GM12864 (cell line): ENCODE measurements at regions not wholly inside any gene's neighbourhood (a gene's known extent, or its start where the extent isn't known, plus 50 kb on each side); places are given as distances from the start of the nearest gene placed in this dataset.

ENCODE experiments used
- DNase-seq: peaks from one replicate; pipeline ENCODE4 v3.0.0-alpha.2; 2011; ENCODE audit warnings: low read depth
- H3K4me3 ChIP-seq: 2 replicates; pipeline ENCODE4 v1.5.1; 2011; ENCODE audit warnings: mild to moderate bottlenecking, low read depth, low read length, control low read depth
- CTCF ChIP-seq: IDR thresholded peaks from 2 replicates; pipeline ENCODE4 v1.5.1; 2011; ENCODE audit warnings: low read depth, mild to moderate bottlenecking, moderate library complexity, low read length, control low read depth, inconsistent platforms; ENCODE audit errors: missing control alignments

GRCh38 chr21:28669971-28670653, 322.6 kb downstream of the LTN1 start:
- DNase-seq: no peak
- H3K4me3 ChIP-seq: no peak overlapping the region
- no peak for TF ChIP-seq CTCF

GRCh38 chr21:28669321-28669720, 323.4 kb downstream of the LTN1 start:
- TF ChIP-seq CTCF: no peak
- DNase-seq: no peak
- no peak overlapping the region for H3K4me3 ChIP-seq

GRCh38 chr21:28663754-28664153, 328.9 kb downstream of the LTN1 start:
- no peak for DNase-seq
- no peak for TF ChIP-seq CTCF
- no peak overlapping the region for H3K4me3 ChIP-seq

- DNase-seq: no peak
- H3K4me3 ChIP-seq: no peak overlapping the region
- no peak for TF ChIP-seq CTCF
Measured at GRCh38 chr21:28663111-28663693, 329.5 kb downstream of the LTN1 start.

- no peak for DNase-seq
- H3K4me3 ChIP-seq: no peak overlapping the region
- no peak for TF ChIP-seq CTCF
Measured at GRCh38 chr21:28657566-28657965, 335.1 kb downstream of the LTN1 start.

GRCh38 chr21:28655471-28655870, 337.2 kb downstream of the LTN1 start:
- no peak for DNase-seq
- H3K4me3 ChIP-seq: no peak overlapping the region
- no peak for TF ChIP-seq CTCF

- no peak overlapping the region for H3K4me3 ChIP-seq
- TF ChIP-seq CTCF: no peak
- DNase-seq: no peak
Measured at GRCh38 chr21:28654406-28654805, 338.3 kb downstream of the LTN1 start.
